ENCODE measurements at regions not wholly inside any gene's neighbourhood (a gene's known extent, or its start where the extent isn't known, plus 50 kb on each side); places are given as distances from the start of the nearest gene placed in this dataset.

GRCh38 chr2:196459539-196459938 lies 180.0 kb upstream of the CCDC150 start:
- TF ChIP-seq, protein P1, sequence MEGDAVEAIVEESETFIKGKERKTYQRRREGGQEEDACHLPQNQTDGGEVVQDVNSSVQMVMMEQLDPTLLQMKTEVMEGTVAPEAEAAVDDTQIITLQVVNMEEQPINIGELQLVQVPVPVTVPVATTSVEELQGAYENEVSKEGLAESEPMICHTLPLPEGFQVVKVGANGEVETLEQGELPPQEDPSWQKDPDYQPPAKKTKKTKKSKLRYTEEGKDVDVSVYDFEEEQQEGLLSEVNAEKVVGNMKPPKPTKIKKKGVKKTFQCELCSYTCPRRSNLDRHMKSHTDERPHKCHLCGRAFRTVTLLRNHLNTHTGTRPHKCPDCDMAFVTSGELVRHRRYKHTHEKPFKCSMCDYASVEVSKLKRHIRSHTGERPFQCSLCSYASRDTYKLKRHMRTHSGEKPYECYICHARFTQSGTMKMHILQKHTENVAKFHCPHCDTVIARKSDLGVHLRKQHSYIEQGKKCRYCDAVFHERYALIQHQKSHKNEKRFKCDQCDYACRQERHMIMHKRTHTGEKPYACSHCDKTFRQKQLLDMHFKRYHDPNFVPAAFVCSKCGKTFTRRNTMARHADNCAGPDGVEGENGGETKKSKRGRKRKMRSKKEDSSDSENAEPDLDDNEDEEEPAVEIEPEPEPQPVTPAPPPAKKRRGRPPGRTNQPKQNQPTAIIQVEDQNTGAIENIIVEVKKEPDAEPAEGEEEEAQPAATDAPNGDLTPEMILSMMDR (IDR thresholded peaks at IDR 0.05) = no peak
- no peak for TF ChIP-seq POLR2A (IDR thresholded peaks at IDR 0.05)

Measured in transverse colon (tissue), 3 donors.